ENCODE measurements at regions not wholly inside any gene's neighbourhood (a gene's known extent, or its start where the extent isn't known, plus 50 kb on each side); places are given as distances from the start of the nearest gene placed in this dataset.

GRCh38 chr7:79810916-79811315, 323.7 kb upstream of the GNAI1 start:
- Histone ChIP-seq H3K9me3 (ENCODE audit: low read depth) (no peaks in the 10 kb centered on the region), H3K27me3 (no peaks in the 10 kb centered on the region), H3K4me1 (peaks cover 3% of the 10 kb centered on the region), H3K4me2 (no peak overlapping the region), H3K9ac (no peak overlapping the region), H2AFZ (replicated peaks) (no peak overlapping the region), H3K36me3 (no peaks in the 10 kb centered on the region), H3F3A (ENCODE audit: low read depth) (no peaks in the 10 kb centered on the region), H3K4me3 (no peak overlapping the region), H3K27ac (no peak overlapping the region), H3K79me2 (ENCODE audit: low read depth) (no peaks in the 10 kb centered on the region), H4K20me1 (ENCODE audit: low read depth) (no peaks in the 10 kb centered on the region)
- Mint-ChIP-seq H3K27me3 (ENCODE audit: insufficient read depth, low read depth) (no peaks in the 10 kb centered on the region), H3K4me1 (no peaks in the 10 kb centered on the region), H3K4me3 (no peak overlapping the region), H3K9me3 (no peaks in the 10 kb centered on the region), H3K36me3 (no peaks in the 10 kb centered on the region), H3K27ac (no peak overlapping the region)
- TF ChIP-seq EZH2phosphoT487 (IDR thresholded peaks at IDR 0.05) (no peak), EZH2 (IDR thresholded peaks at IDR 0.05) (no peak)
- TF ChIP-seq, protein P1, sequence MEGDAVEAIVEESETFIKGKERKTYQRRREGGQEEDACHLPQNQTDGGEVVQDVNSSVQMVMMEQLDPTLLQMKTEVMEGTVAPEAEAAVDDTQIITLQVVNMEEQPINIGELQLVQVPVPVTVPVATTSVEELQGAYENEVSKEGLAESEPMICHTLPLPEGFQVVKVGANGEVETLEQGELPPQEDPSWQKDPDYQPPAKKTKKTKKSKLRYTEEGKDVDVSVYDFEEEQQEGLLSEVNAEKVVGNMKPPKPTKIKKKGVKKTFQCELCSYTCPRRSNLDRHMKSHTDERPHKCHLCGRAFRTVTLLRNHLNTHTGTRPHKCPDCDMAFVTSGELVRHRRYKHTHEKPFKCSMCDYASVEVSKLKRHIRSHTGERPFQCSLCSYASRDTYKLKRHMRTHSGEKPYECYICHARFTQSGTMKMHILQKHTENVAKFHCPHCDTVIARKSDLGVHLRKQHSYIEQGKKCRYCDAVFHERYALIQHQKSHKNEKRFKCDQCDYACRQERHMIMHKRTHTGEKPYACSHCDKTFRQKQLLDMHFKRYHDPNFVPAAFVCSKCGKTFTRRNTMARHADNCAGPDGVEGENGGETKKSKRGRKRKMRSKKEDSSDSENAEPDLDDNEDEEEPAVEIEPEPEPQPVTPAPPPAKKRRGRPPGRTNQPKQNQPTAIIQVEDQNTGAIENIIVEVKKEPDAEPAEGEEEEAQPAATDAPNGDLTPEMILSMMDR (IDR thresholded peaks at IDR 0.05) = no peak
- DNase-seq (ENCODE audit: low spot score) = no peak

GRCh38 chr7:79806161-79806734, 328.4 kb upstream of the GNAI1 start:
- Histone ChIP-seq H3K27ac (no peak overlapping the region), H3K36me3 (no peaks in the 10 kb centered on the region), H3K79me2 (ENCODE audit: low read depth) (no peaks in the 10 kb centered on the region), H3F3A (ENCODE audit: low read depth) (no peaks in the 10 kb centered on the region), H3K4me2 (no peak overlapping the region), H3K4me1 (peaks cover 4% of the 10 kb centered on the region), H3K9ac (no peak overlapping the region), H3K4me3 (no peak overlapping the region), H3K9me3 (ENCODE audit: low read depth) (no peaks in the 10 kb centered on the region), H4K20me1 (ENCODE audit: low read depth) (no peaks in the 10 kb centered on the region), H2AFZ (replicated peaks) (no peak overlapping the region), H3K27me3 (no peaks in the 10 kb centered on the region)
- no peak overlapping the region for H3K4me3 Mint-ChIP-seq
- no peaks in the 10 kb centered on the region for H3K4me1 Mint-ChIP-seq
- no peaks in the 10 kb centered on the region for H3K27me3 Mint-ChIP-seq (ENCODE audit: insufficient read depth, low read depth)
- DNase-seq (ENCODE audit: low spot score) = peak; percentile 6
- no peaks in the 10 kb centered on the region for H3K36me3 Mint-ChIP-seq
- H3K9me3 Mint-ChIP-seq = no peaks in the 10 kb centered on the region
- TF ChIP-seq, protein P1 (IDR thresholded peaks at IDR 0.05) = peak; percentile 43
- no peak for TF ChIP-seq EZH2 (IDR thresholded peaks at IDR 0.05)
- no peak overlapping the region for H3K27ac Mint-ChIP-seq

DNA sequence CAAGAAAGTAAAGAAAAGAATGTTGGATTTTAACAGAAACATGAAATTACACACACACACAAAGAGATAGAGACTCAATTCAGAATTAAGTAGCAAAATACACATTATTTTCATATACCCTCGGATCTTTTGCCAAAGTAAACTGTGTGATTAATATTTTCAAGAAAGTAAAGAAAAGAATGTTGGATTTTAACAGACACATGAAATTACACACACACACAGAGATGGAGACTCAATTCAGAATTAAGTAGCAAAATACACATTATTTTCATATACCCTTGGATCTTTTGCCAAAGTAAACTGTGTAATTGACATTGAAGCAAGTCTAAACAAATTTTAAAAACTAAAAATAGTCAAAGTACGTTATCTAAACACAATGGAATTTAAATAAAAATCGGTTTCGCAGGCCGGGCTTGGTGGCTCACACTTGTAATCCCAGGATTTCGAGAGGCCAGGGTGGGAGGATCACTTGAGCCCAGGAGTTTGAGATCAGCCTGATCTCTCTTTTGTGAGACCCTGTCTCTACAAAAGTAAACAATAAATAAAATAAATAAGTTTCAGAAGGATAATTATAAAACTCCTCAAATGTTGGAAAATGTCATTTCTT, 337.3 kb upstream of the MAGI2 start:
- no peaks in the 10 kb centered on the region for H3F3A ChIP-seq (ENCODE audit: low read depth)
- Mint-ChIP-seq H3K4me3 (no peak overlapping the region), H3K27ac (no peak overlapping the region), H3K36me3 (no peaks in the 10 kb centered on the region), H3K4me1 (no peaks in the 10 kb centered on the region), H3K27me3 (ENCODE audit: insufficient read depth, low read depth) (no peaks in the 10 kb centered on the region), H3K9me3 (no peaks in the 10 kb centered on the region)
- DNase-seq (ENCODE audit: low spot score) = peak; percentile 20
- H3K9me3 ChIP-seq (ENCODE audit: low read depth) = no peaks in the 10 kb centered on the region
- TF ChIP-seq, protein P1 (IDR thresholded peaks at IDR 0.05) = no peak
- H3K4me1 ChIP-seq = no peaks in the 10 kb centered on the region
- H3K4me3 ChIP-seq = no peak overlapping the region
- H4K20me1 ChIP-seq (ENCODE audit: low read depth) = no peaks in the 10 kb centered on the region
- no peak overlapping the region for H3K27ac ChIP-seq
- H2AFZ ChIP-seq (replicated peaks) = no peak overlapping the region
- H3K4me2 ChIP-seq = no peak overlapping the region
- no peaks in the 10 kb centered on the region for H3K36me3 ChIP-seq
- no peaks in the 10 kb centered on the region for H3K27me3 ChIP-seq
- H3K79me2 ChIP-seq (ENCODE audit: low read depth) = no peaks in the 10 kb centered on the region
- no peak overlapping the region for H3K9ac ChIP-seq

Measured in neural progenitor cell (in vitro differentiated cells).